K562 (cell line): ENCODE measurements at regions not wholly inside any gene's neighbourhood (a gene's known extent, or its start where the extent isn't known, plus 50 kb on each side); places are given as distances from the start of the nearest gene placed in this dataset.

Experiments
- ATAC-seq: fragments of 200-7000 bp; cut with Tn5 transposase; 3 replicates; pipeline ENCODE4 v1.9.1; 2020; ENCODE audit warnings: moderate library complexity
- BruUV-seq: library from RNA; stranded (reverse); fragments of 400-500 nt; replicated peaks from 2 replicates; lab custom pipeline; 2021; lab: Mats Ljungman, UMichigan
- CTCF ChIA-PET: fragments of 300-600 bp; formaldehyde crosslinking; extraction: SDS; loops from one replicate; lab custom pipeline; 2021; ENCODE audit warnings: low intra/inter-chr PET ratio; lab: Yijun Ruan, JAX
- POLR2A ChIA-PET: fragments of 300-600, 350-650 bp; sonication (Branson Sonifier 250); formaldehyde crosslinking; extraction: SDS; loops from one replicate; lab custom pipeline; 2021; ENCODE audit warnings: antibody characterized with exemption, inconsistent platforms; lab: Yijun Ruan, JAX
- DNase-seq, 4 experiments: peaks; one replicate each; pipeline versions ENCODE4 v3.0.0 to v3.0.0-alpha.2; 2011 to 2018; ENCODE audit warnings: low spot score in 3 of 4, mixed read lengths in 3 of 4; ENCODE audit errors: extremely low read depth in 1 of 4
- FAIRE-seq: peaks from 2 replicates; lab custom pipeline; 2011; peaks lifted over from hg19 to GRCh38; lab: Jason Lieb, UNC
- H2AFZ ChIP-seq: 2 replicates; pipeline ENCODE4 v1.6.0; 2011; ENCODE audit warnings: low read depth, low read length, control low read depth, inconsistent platforms
- H3K27ac ChIP-seq: fragments of 200-600 bp; 3 replicates; pipeline ENCODE4 v1.8.0; 2011; ENCODE audit warnings: low read depth, mild to moderate bottlenecking, control low read depth, inconsistent platforms, low read length, moderate library complexity, mixed read lengths; ENCODE audit errors: extremely low read depth
- H3K27me3 ChIP-seq, 2 experiments: fragments of 300-600 bp in 1 of 2; 2 replicates in 1 of 2; 3 replicates in 1 of 2; pipeline versions ENCODE4 v1.6.0 to v1.8.0; 2011; ENCODE audit warnings: inconsistent platforms in 2 of 2, low read length in 2 of 2, mild to moderate bottlenecking in 1 of 2, mixed read lengths in 1 of 2, moderate library complexity in 1 of 2; ENCODE audit not compliant: control insufficient read depth in 2 of 2, insufficient read depth in 2 of 2
- H3K36me3 ChIP-seq: fragments of 300-600 bp; 3 replicates; pipeline ENCODE4 v1.8.0; 2011; ENCODE audit warnings: mild to moderate bottlenecking, low read length, inconsistent platforms; ENCODE audit not compliant: control insufficient read depth, insufficient read depth
- H3K4me1 ChIP-seq, 2 experiments: fragments of 200-600 bp in 1 of 2; replicated peaks in 1 of 2; 2 replicates in 1 of 2; 3 replicates in 1 of 2; pipeline versions ENCODE4 v1.5.1 to v1.8.0; 2011; ENCODE audit warnings: inconsistent platforms in 2 of 2, low read length in 2 of 2, mild to moderate bottlenecking in 1 of 2, mixed read lengths in 1 of 2, moderate library complexity in 1 of 2; ENCODE audit not compliant: control insufficient read depth in 2 of 2, insufficient read depth in 2 of 2
- H3K4me2 ChIP-seq: 2 replicates; pipeline ENCODE4 v1.6.1; 2011; ENCODE audit warnings: low read length, control low read depth, inconsistent platforms, mixed read lengths; ENCODE audit not compliant: insufficient read depth
- H3K4me3 ChIP-seq: fragments of 200-600 bp; sonication (generic), shearing (Covaris generic); 2 replicates; pipeline ENCODE4 v1.5.1; 2016; ENCODE audit warnings: control low read depth, inconsistent platforms
- H3K79me2 ChIP-seq: fragments of 200-600 bp; 3 replicates; pipeline ENCODE4 v1.8.0; 2011; ENCODE audit warnings: low read length, inconsistent platforms; ENCODE audit not compliant: control insufficient read depth, insufficient read depth
- H3K9ac ChIP-seq, 2 experiments: 2 replicates each; pipeline versions ENCODE4 v1.6.0 to v1.6.1; 2011; ENCODE audit warnings: low read depth in 2 of 2, low read length in 2 of 2, control low read depth in 1 of 2, inconsistent platforms in 1 of 2, mild to moderate bottlenecking in 1 of 2, mixed read lengths in 1 of 2; ENCODE audit not compliant: insufficient read depth in 1 of 2
- H3K9me1 ChIP-seq: one replicate; pipeline ENCODE4 v1.6.0; 2011; ENCODE audit warnings: inconsistent platforms, mild to moderate bottlenecking, low read length, moderate library complexity; ENCODE audit not compliant: control insufficient read depth, insufficient read depth
- H3K9me3 ChIP-seq: replicated peaks from 2 replicates; pipeline ENCODE4 v1.5.1; 2011; ENCODE audit warnings: low read depth, low read length, inconsistent platforms; ENCODE audit not compliant: control insufficient read depth, insufficient read depth
- H4K20me1 ChIP-seq: replicated peaks from 2 replicates; pipeline ENCODE4 v1.6.1; 2011; ENCODE audit warnings: low read length, inconsistent platforms, mixed read lengths; ENCODE audit not compliant: control insufficient read depth, insufficient read depth
- AFF1 ChIP-seq, 2 experiments: fragments of 450-650 bp; IDR thresholded peaks; 2 replicates each; pipeline ENCODE4 v1.6.1; 2018; ENCODE audit warnings: mild to moderate bottlenecking in 2 of 2, low read depth in 1 of 2; ENCODE audit not compliant: partially characterized antibody in 2 of 2
- CEBPB ChIP-seq: fragments of 450-650 bp; IDR thresholded peaks from 2 replicates; pipeline ENCODE4 v1.6.1; 2016; ENCODE audit warnings: missing genetic modification characterization, missing compliant biosample characterization
- FOS ChIP-seq: IDR thresholded peaks from 3 replicates; pipeline ENCODE4 v1.6.1; 2011; ENCODE audit not compliant: insufficient read length; ENCODE audit errors: extremely low read depth
- RBFOX2 ChIP-seq: fragments of 200-400 bp; formaldehyde crosslinking; IDR thresholded peaks from 2 replicates; pipeline ENCODE4 v1.6.1; 2017; ENCODE audit warnings: low read depth, mild to moderate bottlenecking, low read length, moderate library complexity
- ZBTB11 ChIP-seq, 3 experiments: fragments of 200-800 bp in 1 of 3; fragments of 250-450 bp in 1 of 3; fragments of 450-650 bp in 1 of 3; sonication (Bioruptor Pico) in 1 of 3; sonication (Bioruptor generic) in 1 of 3; formaldehyde crosslinking in 1 of 3; IDR thresholded peaks; 2 replicates each; pipeline versions ENCODE4 v1.6.1 to v1.8.0; 2016 to 2022; ENCODE audit warnings: mild to moderate bottlenecking in 2 of 3, missing genetic modification characterization in 2 of 3, missing compliant biosample characterization in 1 of 3, moderate library complexity in 1 of 3
- ZC3H8 ChIP-seq: fragments of 450-650 bp; IDR thresholded peaks from 2 replicates; pipeline ENCODE4 v1.6.1; 2017
- ZNF507 ChIP-seq: conservative IDR thresholded peaks from 2 replicates; pipeline ENCODE4 v1.6.1; 2017; ENCODE audit warnings: missing genetic modification characterization, missing compliant biosample characterization
- WGBS: fragments of 100-300 bp; shearing (Covaris generic); methylation state at CpG from one replicate; pipeline ENCODE4 v1.1.6; 2016; ENCODE audit warnings: low coverage, mixed read lengths; ENCODE audit not compliant: insufficient coverage; ENCODE audit errors: missing lambda C conversion rate; 5-methylcytosine and 5-hydroxymethylcytosine counted together
- in situ Hi-C: fragments of 300-500 bp; cut with MboI; formaldehyde crosslinking; loops from 4 replicates; pipeline ENCODE4 v1.15.0; 2018; ENCODE audit warnings: inconsistent platforms, mixed read lengths
- intact Hi-C: fragments of 100-400 bp; cut with micrococcal nuclease; formaldehyde crosslinking; loops from 2 replicates; pipeline ENCODE4 v1.14.2; 2022

DNA sequence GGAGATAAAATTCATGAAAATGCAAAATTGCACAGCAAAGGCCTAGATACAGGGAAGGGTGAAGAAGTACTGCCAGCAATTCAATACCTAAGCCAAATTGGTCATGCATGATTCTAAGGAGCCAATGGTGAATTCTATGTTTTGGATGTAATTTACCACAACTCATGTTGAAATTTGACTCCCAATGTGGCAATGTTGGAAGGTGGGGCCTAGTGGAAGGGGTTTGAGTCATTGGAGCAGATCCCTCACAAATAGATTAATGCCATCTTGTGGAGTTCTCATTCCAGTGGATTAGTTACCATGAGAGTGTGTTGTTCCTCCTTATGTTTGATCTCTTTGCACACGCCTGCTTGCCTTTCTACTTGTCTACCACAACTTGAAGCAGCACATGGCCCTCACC lies 194.0 kb upstream of the ALG10 start:
- ChIA-PET POLR2A (no interaction called here), CTCF (no interaction called here)
- in situ Hi-C loops = no loop called here
- H3K4me2 ChIP-seq = no peak overlapping the region
- no peaks in the 10 kb centered on the region for H3K79me2 ChIP-seq
- H3K9me3 ChIP-seq = no peaks in the 10 kb centered on the region
- ATAC-seq (no peak), DNase-seq (peak in 1 of 4 experiments; percentile 3), FAIRE-seq (no peak)
- H2AFZ ChIP-seq = peak overlapping the region; percentile 63; the same call in 1 of the 2 replicates
- intact Hi-C loops = no loop called here
- BruUV-seq = no TSS peak
- no peaks in the 10 kb centered on the region for H3K9me1 ChIP-seq
- H3K4me3 ChIP-seq = no peak overlapping the region
- WGBS = 12% methylated on average over 1 of the region's 1 CpG
- no peak overlapping the region for H3K27ac ChIP-seq
- no peaks in the 10 kb centered on the region for H3K4me1 ChIP-seq
- no peaks in the 10 kb centered on the region for H3K36me3 ChIP-seq
- TF ChIP-seq CEBPB (tag) (0 out of 2 replicates have a peak, but pooled peaks have one; percentile 7), ZNF507 (no peak)
- no peaks in the 10 kb centered on the region for H4K20me1 ChIP-seq
- no peak overlapping the region for H3K9ac ChIP-seq
- no peaks in the 10 kb centered on the region for H3K27me3 ChIP-seq

DNA sequence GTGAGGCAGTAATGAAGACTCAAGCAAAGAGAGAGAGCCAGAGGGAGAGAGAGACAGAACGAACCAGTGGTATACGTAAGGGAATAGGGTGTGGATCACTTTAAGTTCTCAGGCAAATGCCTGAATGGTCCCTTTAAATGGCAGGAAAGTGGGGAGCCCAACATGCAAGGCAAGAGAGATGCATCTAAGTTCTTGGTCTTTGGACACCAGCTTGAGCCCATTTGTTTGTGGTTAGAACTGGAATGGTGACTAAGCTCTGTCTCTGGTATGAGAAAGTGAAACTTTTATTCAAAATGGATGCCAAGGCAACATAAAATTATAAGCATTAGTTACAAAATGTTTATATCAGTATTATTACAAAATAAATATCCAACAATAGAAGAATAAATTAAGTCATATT lies 192.2 kb upstream of the ALG10 start:
- peak overlapping the region; percentile 52; the same call in 1 of the 2 replicates for H2AFZ ChIP-seq
- no peaks in the 10 kb centered on the region for H3K9me3 ChIP-seq
- no peaks in the 10 kb centered on the region for H3K27me3 ChIP-seq
- TF ChIP-seq ZBTB11 (CRISPR knock-in tag; IDR thresholded peaks at IDR 0.05) (no peak), ZC3H8 (no peak), FOS (no peak), RBFOX2 (no peak), AFF1 (IDR thresholded peaks at IDR 0.05; ENCODE audit: low read depth in 1 of 2, partially characterized antibody in 2 of 2) (no peak)
- H3K4me1 ChIP-seq = no peaks in the 10 kb centered on the region
- H3K27ac ChIP-seq = no peak overlapping the region; the same call in 2 of the 3 replicates
- no peak overlapping the region for H3K9ac ChIP-seq
- POLR2A ChIA-PET = interaction anchor here (0.8 kb wide), 1 partner anchor 11 kb away, joined by 3 read pairs; no protein-coding TSS in a partner anchor
- in situ Hi-C loops (no loop called here), intact Hi-C loops (no loop called here)
- BruUV-seq = no TSS peak
- no peak for DNase-seq
- H3K4me3 ChIP-seq = no peak overlapping the region
- H3K79me2 ChIP-seq = no peaks in the 10 kb centered on the region
- H4K20me1 ChIP-seq = no peaks in the 10 kb centered on the region
- CTCF ChIA-PET = no interaction called here
- no peaks in the 10 kb centered on the region for H3K9me1 ChIP-seq
- H3K36me3 ChIP-seq = no peaks in the 10 kb centered on the region
- no peak for ATAC-seq
- WGBS = 31% methylated on average over 2 of the region's 2 CpGs
- no peak overlapping the region for H3K4me2 ChIP-seq
- no peak for FAIRE-seq
